ENCODE measurements at regions not wholly inside any gene's neighbourhood (a gene's known extent, or its start where the extent isn't known, plus 50 kb on each side); places are given as distances from the start of the nearest gene placed in this dataset.

GRCh38 chr14:38124506-38124905 lies 83.2 kb upstream of the SSTR1 start:
- no peak for DNase-seq

- peak; percentile 85 for DNase-seq
These were observed 82.1 kb upstream of the SSTR1 start for GRCh38 chr14:38125481-38126037.

- DNase-seq: no peak
These were observed 80.3 kb upstream of the SSTR1 start for GRCh38 chr14:38127356-38127755.

- DNase-seq: no peak
These were observed 79.9 kb upstream of the SSTR1 start for GRCh38 chr14:38127784-38128183.

- DNase-seq: no peak
These were observed 79.1 kb upstream of the SSTR1 start for GRCh38 chr14:38128640-38129039.

- DNase-seq: no peak
These were observed 78.5 kb upstream of the SSTR1 start for GRCh38 chr14:38129192-38129591.

GRCh38 chr14:38129705-38130104 lies 78.0 kb upstream of the SSTR1 start:
- no peak for DNase-seq

- DNase-seq: no peak
These were observed 73.2 kb upstream of the SSTR1 start for GRCh38 chr14:38134416-38135030.

- DNase-seq: no peak
These were observed 72.4 kb upstream of the SSTR1 start for GRCh38 chr14:38135106-38135867.

GRCh38 chr14:38137005-38137404 lies 70.7 kb upstream of the SSTR1 start:
- no peak for DNase-seq

- no peak for DNase-seq
These were observed 69.1 kb upstream of the SSTR1 start for GRCh38 chr14:38138473-38139138.

GRCh38 chr14:38139926-38140325 lies 67.8 kb upstream of the SSTR1 start:
- DNase-seq: no peak

GRCh38 chr14:38143170-38143569 lies 64.5 kb upstream of the SSTR1 start:
- no peak for DNase-seq

- no peak for DNase-seq
These were observed 63.8 kb upstream of the SSTR1 start for GRCh38 chr14:38143659-38144505.

- no peak for DNase-seq
These were observed 62.6 kb upstream of the SSTR1 start for GRCh38 chr14:38145142-38145541.

- DNase-seq: no peak
These were observed 57.6 kb upstream of the SSTR1 start for GRCh38 chr14:38150075-38150474.
